DMS114 treated with DMSO at 0.1 percent for 48 hours (cell line): ENCODE measurements at regions not wholly inside any gene's neighbourhood (a gene's known extent, or its start where the extent isn't known, plus 50 kb on each side); places are given as distances from the start of the nearest gene placed in this dataset.
"Not testable (repeated sequence)": the region's sequence is repeated elsewhere in the genome, so short reads cannot be mapped to it uniquely, and the experiment has no call there.

Experiments used
- DNase-seq: peaks from one replicate; lab custom pipeline; 2025; ENCODE audit not compliant: unreplicated experiment; lab: John Stamatoyannopoulos, UW

GRCh38 chr13:54676526-54677113, 1648.0 kb downstream of the OLFM4 start:
- DNase-seq: no peak

DNA sequence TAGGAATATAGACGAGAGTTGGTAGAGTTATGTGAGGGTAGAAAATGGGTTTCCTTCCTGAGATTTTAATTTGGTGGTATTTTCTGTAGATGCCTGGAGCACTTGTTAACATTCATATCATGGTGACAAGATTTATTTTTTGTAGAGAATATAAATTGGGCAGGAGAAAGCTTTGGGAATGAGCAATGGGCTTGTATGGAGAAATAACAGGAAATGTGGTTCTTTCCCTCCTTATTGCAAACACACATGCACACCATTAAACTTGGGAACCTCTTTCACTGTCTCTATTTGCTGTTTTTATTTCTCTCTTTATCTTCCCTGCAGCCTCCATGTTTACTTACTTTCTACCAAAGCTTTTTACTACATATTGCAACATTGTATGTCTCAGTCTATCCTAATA, 1653.6 kb downstream of the OLFM4 start:
- no peak for DNase-seq

DNA sequence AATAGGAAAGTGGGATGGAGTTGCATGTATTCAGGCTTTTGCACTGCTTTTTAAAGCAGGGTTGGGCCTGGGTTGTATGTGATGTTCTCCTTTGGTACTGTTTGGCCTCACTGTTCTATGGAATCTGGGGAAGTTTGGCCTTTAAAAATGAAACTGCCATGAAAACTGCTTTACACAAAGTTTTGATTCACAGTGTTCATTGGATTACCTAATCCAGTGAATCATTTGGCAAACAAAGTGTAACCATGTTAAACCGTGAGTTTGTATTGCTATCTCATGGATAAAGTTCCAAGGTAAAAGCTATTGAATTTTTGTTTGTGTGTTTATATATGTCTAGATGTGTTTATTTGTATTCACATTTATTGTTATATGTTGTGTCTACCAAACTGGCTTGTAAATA, 1658.6 kb downstream of the OLFM4 start:
- no peak for DNase-seq

- no peak for DNase-seq
Measured at GRCh38 chr13:54699831-54700230, 1671.2 kb downstream of the OLFM4 start.

GRCh38 chr13:54705738-54706137, 1677.1 kb downstream of the OLFM4 start:
- no peak for DNase-seq

GRCh38 chr13:54706336-54706735, 1677.7 kb downstream of the OLFM4 start:
- DNase-seq: no peak

DNA sequence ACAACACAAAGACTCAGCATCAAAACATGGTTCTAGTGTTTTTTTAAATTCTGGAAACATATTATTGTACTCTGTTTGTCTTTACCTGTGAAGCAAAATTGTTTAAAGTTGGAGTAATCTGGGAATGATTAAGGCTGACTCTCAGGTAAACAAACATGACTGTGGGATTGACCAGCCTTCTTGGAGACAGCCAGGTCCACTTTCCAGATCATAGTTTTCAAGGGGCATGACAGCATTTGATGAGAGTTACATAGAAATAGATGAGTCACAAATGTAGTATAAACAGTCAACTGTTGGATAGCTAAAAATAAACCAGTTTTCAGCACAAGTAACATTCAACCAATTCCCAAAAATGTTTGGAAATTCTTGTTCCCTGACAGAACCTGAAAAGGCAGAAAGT, 1680.9 kb downstream of the OLFM4 start:
- no peak for DNase-seq

- DNase-seq: no peak
Measured at GRCh38 chr13:54733639-54734038, 1705.0 kb downstream of the OLFM4 start.

DNA sequence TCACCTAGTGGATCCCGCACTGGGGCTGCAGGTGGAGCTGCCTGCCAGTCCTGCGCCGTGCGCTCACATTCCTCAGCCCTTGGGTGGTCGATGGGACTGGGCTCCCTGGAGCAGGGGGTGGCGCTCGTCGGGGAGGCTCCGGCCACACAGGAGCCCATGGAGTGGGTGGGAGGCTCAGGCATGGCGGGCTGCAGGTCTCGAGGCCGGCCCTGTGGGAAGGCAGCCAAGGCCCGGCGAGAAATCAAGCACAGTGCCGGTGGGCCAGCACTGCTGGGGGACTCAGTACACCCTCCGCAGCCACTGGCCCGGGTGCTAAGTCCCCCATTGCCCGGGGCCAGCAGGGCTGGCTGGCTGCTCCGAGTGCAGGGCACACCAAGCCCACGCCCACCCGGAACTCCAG, 1708.6 kb downstream of the OLFM4 start:
- DNase-seq: not testable (repeated sequence)

DNA sequence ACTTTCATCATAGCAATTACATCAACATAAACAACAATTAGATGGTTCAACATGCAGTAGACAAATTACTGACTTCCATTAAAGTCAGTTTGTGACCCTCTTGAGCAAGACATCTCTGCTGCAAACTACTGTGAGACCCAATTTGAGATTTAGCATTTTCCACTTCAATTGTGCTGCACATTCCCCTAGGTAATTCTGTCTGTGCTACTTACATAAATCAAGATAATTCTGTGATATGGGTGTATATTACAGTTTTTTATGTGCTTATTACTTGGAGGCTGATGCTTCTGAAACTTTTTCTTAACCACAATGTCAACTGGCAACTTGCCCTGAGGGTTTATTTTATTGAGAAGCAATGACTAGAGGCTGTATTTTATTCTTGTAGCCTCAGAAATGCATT, 1714.4 kb downstream of the OLFM4 start:
- DNase-seq: no peak

GRCh38 chr13:54744747-54745146, 1716.1 kb downstream of the OLFM4 start:
- DNase-seq: no peak

DNA sequence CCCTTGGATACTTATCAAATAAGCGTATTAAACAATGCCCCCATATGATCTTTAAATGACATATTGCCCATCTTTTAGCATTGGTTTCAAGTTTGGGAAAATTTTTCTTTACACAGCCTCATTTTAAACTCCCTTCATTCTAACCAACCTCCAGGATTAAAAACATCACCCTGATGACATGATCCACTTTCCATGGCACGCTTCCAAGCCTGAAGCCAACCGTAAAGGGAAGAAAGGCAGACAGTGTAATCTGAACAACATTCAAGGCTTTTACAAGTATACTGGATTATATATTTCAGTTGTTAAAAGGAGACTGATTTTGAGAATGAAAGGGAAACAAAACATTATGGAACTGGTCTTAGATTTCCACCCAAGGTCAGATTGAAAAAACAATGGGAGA, 1721.9 kb downstream of the OLFM4 start:
- DNase-seq: no peak

GRCh38 chr13:54758795-54759194, 1730.2 kb downstream of the OLFM4 start:
- DNase-seq: no peak

- no peak for DNase-seq
Measured at GRCh38 chr13:54768214-54768613, 1739.6 kb downstream of the OLFM4 start.

DNA sequence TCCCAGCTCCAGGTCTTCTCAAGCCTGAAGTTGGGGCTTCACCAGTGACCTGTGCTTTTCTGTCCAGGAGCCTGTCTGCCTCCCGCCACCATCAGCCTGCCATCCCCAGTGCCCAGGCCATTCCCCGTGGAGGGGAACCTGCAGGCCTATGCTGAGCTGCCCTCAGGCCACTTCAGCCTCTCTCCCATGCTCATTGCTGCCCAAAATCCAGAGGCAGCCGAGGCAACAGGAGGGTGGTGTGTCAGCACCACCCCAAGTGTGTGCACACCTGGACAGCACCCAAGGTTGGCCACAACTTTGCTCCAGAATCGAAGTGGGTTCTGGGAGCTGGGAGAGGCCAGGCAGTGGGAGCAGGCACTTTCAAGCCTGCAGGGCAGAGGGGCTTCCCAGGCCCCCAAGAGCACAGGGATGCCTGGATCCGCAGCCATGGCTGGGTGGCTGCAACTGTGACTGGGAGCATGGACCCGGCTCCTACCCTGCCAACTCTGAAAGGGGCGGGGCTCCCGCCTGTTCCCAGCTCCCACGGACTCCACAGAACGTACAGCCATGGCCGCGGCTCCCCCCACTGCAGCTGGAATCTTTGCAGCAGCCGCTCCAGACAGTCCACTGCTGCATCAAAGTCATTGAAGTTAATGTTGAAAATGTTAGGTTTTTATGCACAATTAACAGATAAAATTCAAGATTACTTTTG, 1747.0 kb downstream of the OLFM4 start:
- DNase-seq: no peak

DNA sequence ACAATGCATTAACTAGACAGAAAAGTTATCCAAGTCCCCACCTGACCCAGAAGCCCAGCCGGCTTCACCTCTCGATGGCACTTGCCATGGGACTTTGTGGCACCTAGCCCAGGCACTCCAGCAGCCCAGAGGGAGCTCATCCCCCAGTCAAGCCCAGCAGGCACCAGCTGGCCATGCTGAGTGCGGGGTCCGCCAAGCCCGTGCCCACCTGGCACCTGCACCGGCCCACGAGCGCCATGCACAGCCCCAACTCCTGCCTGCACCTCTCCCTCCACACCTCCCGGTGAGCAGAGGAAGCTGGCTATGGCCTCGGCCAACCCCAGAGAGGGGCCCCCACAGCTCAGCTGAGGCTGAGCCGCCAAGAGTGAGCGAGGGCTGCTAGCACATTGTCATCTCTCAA, 1759.1 kb downstream of the OLFM4 start:
- no peak for DNase-seq

- DNase-seq: no peak
Measured at GRCh38 chr13:54799621-54800226, 1771.1 kb downstream of the OLFM4 start.

DNA sequence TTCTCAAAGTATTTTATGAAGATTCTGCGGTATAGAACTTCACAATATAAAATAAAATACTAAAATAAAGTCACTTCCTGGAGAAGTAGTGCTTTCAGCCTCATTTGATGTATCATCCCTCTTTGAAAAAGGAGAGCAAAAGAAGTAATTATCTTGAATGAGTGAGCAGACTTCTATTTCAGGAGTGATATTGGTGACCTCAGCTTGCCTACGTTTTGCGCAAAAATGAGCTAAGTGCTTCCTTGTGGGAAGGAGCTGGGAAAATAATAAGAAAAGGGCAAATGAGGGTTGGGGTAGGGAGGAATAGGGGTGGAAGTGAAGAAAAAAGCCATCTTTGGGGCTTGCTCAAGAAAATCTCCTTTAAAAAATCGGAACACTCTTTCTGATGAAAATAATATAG, 1773.6 kb downstream of the OLFM4 start:
- no peak for DNase-seq

- DNase-seq: no peak
Measured at GRCh38 chr13:54805743-54806142, 1777.1 kb downstream of the OLFM4 start.

- not testable (repeated sequence) for DNase-seq
Measured at GRCh38 chr13:54821938-54822470, 1793.4 kb downstream of the OLFM4 start.

DNA sequence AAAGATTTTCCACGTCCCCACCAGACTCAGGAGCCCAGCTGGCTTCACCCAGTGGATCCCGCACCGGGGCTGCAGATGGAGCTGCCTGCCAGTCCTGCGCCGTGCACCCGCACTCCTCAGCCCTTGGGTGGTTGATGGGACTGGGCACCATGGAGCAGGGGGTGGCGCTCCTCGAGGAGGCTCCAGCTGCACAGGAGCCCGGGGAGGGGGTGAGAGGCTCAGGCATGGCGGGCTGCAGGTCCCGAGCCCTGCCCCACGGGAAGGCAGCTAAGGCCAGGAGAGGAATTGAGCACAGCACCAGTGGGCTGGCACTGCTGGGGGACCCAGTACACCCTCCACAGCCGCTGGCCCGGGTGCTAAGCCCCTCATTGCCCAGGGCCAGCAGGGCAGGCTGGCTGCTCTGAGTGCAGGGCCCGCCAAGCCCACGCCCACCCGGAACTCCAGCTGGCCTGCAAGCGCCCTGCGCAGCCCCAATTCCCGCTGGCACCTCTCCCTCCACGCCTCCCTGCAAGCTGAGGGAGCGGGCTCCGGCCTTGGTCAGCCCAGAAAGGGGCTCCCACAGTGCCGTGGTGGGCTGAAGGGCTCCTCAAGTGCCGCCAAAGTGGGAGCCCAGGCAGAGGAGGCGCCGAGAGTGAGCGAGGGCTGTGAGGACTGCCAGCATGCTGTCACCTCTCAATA, 1800.9 kb downstream of the OLFM4 start:
- DNase-seq: not testable (repeated sequence)

- DNase-seq: no peak
Measured at GRCh38 chr13:54836273-54836672, 1807.7 kb downstream of the OLFM4 start.
